GM23338 (cell line): ENCODE measurements at regions not wholly inside any gene's neighbourhood (a gene's known extent, or its start where the extent isn't known, plus 50 kb on each side); places are given as distances from the start of the nearest gene placed in this dataset.

ENCODE experiments used
- ATAC-seq: fragments of 200-7000 bp; cut with Tn5 transposase; 3 replicates; pipeline ENCODE4 v1.9.1; 2020
- DNase-seq: peaks from one replicate; pipeline ENCODE4 v3.0.0-alpha.2; 2015; ENCODE audit warnings: low spot score
- H2AFZ ChIP-seq: fragments of 200-600 bp; sonication (generic); 2 replicates; pipeline ENCODE4 v1.8.0; 2016; ENCODE audit warnings: antibody characterized with exemption, mild to moderate bottlenecking, moderate library complexity
- H3F3A ChIP-seq: fragments of 200-600 bp; sonication (generic); replicated peaks from 2 replicates; pipeline ENCODE4 v1.8.0; 2017; ENCODE audit warnings: antibody characterized with exemption, mixed run types, low read depth
- H3K27ac ChIP-seq: fragments of 200-600 bp; sonication (generic); 2 replicates; pipeline ENCODE4 v1.6.1; 2016; ENCODE audit warnings: low read depth
- H3K27me3 ChIP-seq: fragments of 200-600 bp; sonication (generic); 2 replicates; pipeline ENCODE4 v1.8.0; 2016; ENCODE audit warnings: mild to moderate bottlenecking, mixed run types, moderate library complexity; ENCODE audit not compliant: insufficient read depth
- H3K36me3 ChIP-seq: fragments of 200-600 bp; sonication (generic); 2 replicates; pipeline ENCODE4 v1.8.0; 2016; ENCODE audit warnings: mild to moderate bottlenecking; ENCODE audit not compliant: insufficient read depth
- H3K4me1 ChIP-seq: fragments of 200-600 bp; sonication (generic); 2 replicates; pipeline ENCODE4 v1.8.0; 2016; ENCODE audit warnings: mild to moderate bottlenecking, moderate library complexity; ENCODE audit not compliant: insufficient read depth
- H3K4me2 ChIP-seq: fragments of 200-600 bp; sonication (generic); 2 replicates; pipeline ENCODE4 v1.7.1; 2017; ENCODE audit warnings: mixed run types
- H3K4me3 ChIP-seq: fragments of 200-600 bp; sonication (generic); 2 replicates; pipeline ENCODE4 v1.6.1; 2016; ENCODE audit warnings: mixed run types
- H3K79me2 ChIP-seq: fragments of 200-600 bp; sonication (generic); replicated peaks from 2 replicates; pipeline ENCODE4 v1.8.0; 2017; ENCODE audit warnings: mild to moderate bottlenecking; ENCODE audit not compliant: insufficient read depth
- H3K9me2 ChIP-seq: fragments of 200-600 bp; sonication (generic); 2 replicates; pipeline ENCODE4 v1.8.0; 2017; ENCODE audit not compliant: insufficient read depth
- H4K20me1 ChIP-seq: fragments of 200-600 bp; sonication (generic); replicated peaks from 2 replicates; pipeline ENCODE4 v1.8.0; 2017; ENCODE audit warnings: mild to moderate bottlenecking; ENCODE audit not compliant: insufficient read depth
- H3K27ac Mint-ChIP-seq: 2 replicates; pipeline ENCODE4 v1.8.0; 2020; ENCODE audit warnings: inconsistent platforms, mild to moderate bottlenecking, moderate library complexity, mixed read lengths
- H3K27me3 Mint-ChIP-seq: 3 replicates; pipeline ENCODE4 v1.8.0; 2022; ENCODE audit warnings: low read depth, mild to moderate bottlenecking, moderate library complexity, mixed read lengths, inconsistent platforms; ENCODE audit not compliant: insufficient read depth, poor library complexity
- H3K36me3 Mint-ChIP-seq: 3 replicates; pipeline ENCODE4 v1.8.0; 2021; ENCODE audit warnings: low read depth, mild to moderate bottlenecking, inconsistent platforms, moderate library complexity, mixed read lengths
- H3K4me1 Mint-ChIP-seq: 3 replicates; pipeline ENCODE4 v1.8.0; 2020; ENCODE audit warnings: mild to moderate bottlenecking, inconsistent platforms, mixed read lengths
- H3K4me3 Mint-ChIP-seq: 3 replicates; pipeline ENCODE4 v1.8.0; 2021; ENCODE audit warnings: moderate library complexity, mild to moderate bottlenecking, inconsistent platforms, mixed read lengths
- H3K9me3 Mint-ChIP-seq: 3 replicates; pipeline ENCODE4 v1.8.0; 2020; ENCODE audit warnings: moderate library complexity, mild to moderate bottlenecking, inconsistent platforms, mixed read lengths
- CREB1 ChIP-seq: fragments of 250-450 bp; sonication (Bioruptor Pico); IDR thresholded peaks from 2 replicates; pipeline ENCODE4 v1.5.0; 2020; ENCODE audit warnings: low read depth, mild to moderate bottlenecking, moderate library complexity
- CTCF ChIP-seq, 2 experiments: fragments of 200-600 bp in 1 of 2; sonication (generic) in 1 of 2; conservative IDR thresholded peaks; 2 replicates each; pipeline versions ENCODE4 v1.5.1 to v1.6.1; 2016 to 2017; ENCODE audit warnings: antibody characterized with exemption in 2 of 2, low read depth in 2 of 2, mild to moderate bottlenecking in 2 of 2, moderate library complexity in 1 of 2
- ETS1 ChIP-seq: IDR thresholded peaks from 2 replicates; pipeline ENCODE4 v1.6.1; 2016; ENCODE audit warnings: antibody characterized with exemption
- EZH2phosphoT487 ChIP-seq: fragments of 200-600 bp; sonication (generic); IDR thresholded peaks from one replicate; pipeline ENCODE4 v1.8.1; 2018; ENCODE audit warnings: antibody characterized with exemption; ENCODE audit not compliant: unreplicated experiment
- JUNB ChIP-seq: IDR thresholded peaks from one replicate; pipeline ENCODE4 v1.6.1; 2016; ENCODE audit warnings: antibody characterized with exemption; ENCODE audit not compliant: unreplicated experiment
- NANOG ChIP-seq: IDR thresholded peaks from 2 replicates; pipeline ENCODE4 v1.6.1; 2016; ENCODE audit warnings: antibody characterized with exemption, borderline replicate concordance
- POLR2AphosphoS5 ChIP-seq: IDR thresholded peaks from 2 replicates; pipeline ENCODE4 v1.6.1; 2016; ENCODE audit warnings: antibody characterized with exemption, low read depth
- REST ChIP-seq: IDR thresholded peaks from one replicate; pipeline ENCODE4 v1.6.1; 2018; ENCODE audit warnings: antibody characterized with exemption; ENCODE audit not compliant: unreplicated experiment
- STAT1 ChIP-seq: IDR thresholded peaks from one replicate; pipeline ENCODE4 v1.6.1; 2016; ENCODE audit warnings: antibody characterized with exemption; ENCODE audit not compliant: unreplicated experiment
- ZNF114 ChIP-seq: fragments of 250-450 bp; sonication (Bioruptor Pico); IDR thresholded peaks from 2 replicates; pipeline ENCODE4 v1.5.0; 2020; ENCODE audit warnings: mild to moderate bottlenecking, moderate library complexity
- ZNF331 ChIP-seq: fragments of 250-450 bp; sonication (Bioruptor Pico); IDR thresholded peaks from 2 replicates; pipeline ENCODE4 v1.5.0; 2020; ENCODE audit warnings: low read depth, mild to moderate bottlenecking, moderate library complexity
- ZNF462 ChIP-seq: fragments of 250-450 bp; sonication (Bioruptor Pico); IDR thresholded peaks from 2 replicates; pipeline ENCODE4 v1.5.0; 2020; ENCODE audit warnings: mild to moderate bottlenecking, moderate library complexity

- TF ChIP-seq ZNF462 (CRISPR knock-in tag), result no peak
- no peak for TF ChIP-seq JUNB
- no peak for TF ChIP-seq CREB1 (CRISPR knock-in tag)
- no peak for TF ChIP-seq STAT1
These were observed 405.8 kb downstream of the FAM170A start (continued) for GRCh38 chr5:120035181-120035580.

- Histone ChIP-seq H3K4me2 (no peak overlapping the region), H4K20me1 (no peaks in the 10 kb centered on the region), H3K4me1 (no peaks in the 10 kb centered on the region), H3F3A (no peaks in the 10 kb centered on the region), H3K27me3 (no peaks in the 10 kb centered on the region), H3K4me3 (no peak overlapping the region), H3K79me2 (no peaks in the 10 kb centered on the region), H3K27ac (no peak overlapping the region), H3K9me2 (0 out of 2 replicates have a peak, but pooled peaks cover 4% of the 10 kb centered on the region), H2AFZ (peak overlapping the region; percentile 80), H3K36me3 (no peaks in the 10 kb centered on the region)
- Mint-ChIP-seq H3K4me1 (no peaks in the 10 kb centered on the region), H3K9me3 (no peaks in the 10 kb centered on the region), H3K36me3 (no peaks in the 10 kb centered on the region), H3K27ac (no peak overlapping the region; the same call in 1 of the 2 replicates), H3K4me3 (no peak overlapping the region), H3K27me3 (no peaks in the 10 kb centered on the region)
- ATAC-seq (no peak), DNase-seq (no peak)
- TF ChIP-seq CTCF (conservative IDR thresholded peaks at IDR 0.05; ENCODE audit: low read depth in 2 of 2) (no peak), JUNB (no peak), ZNF114 (CRISPR knock-in tag) (no peak), POLR2AphosphoS5 (no peak), EZH2phosphoT487 (no peak), ZNF331 (CRISPR knock-in tag) (no peak), NANOG (no peak), REST (no peak), STAT1 (no peak), ETS1 (no peak), CREB1 (CRISPR knock-in tag) (no peak)
These were observed 406.6 kb downstream of the FAM170A start for GRCh38 chr5:120035815-120036577.
